GM21381 (cell line): ENCODE measurements at regions not wholly inside any gene's neighbourhood (a gene's known extent, or its start where the extent isn't known, plus 50 kb on each side); places are given as distances from the start of the nearest gene placed in this dataset.
"Not testable (repeated sequence)": the region's sequence is repeated elsewhere in the genome, so short reads cannot be mapped to it uniquely, and the experiment has no call there.

Experiments used
- ATAC-seq: cut with Tn5 transposase; IDR thresholded peaks from one replicate; pipeline ENCODE4 v1.9.1; 2021; ENCODE audit warnings: mild to moderate bottlenecking, moderate library complexity; ENCODE audit not compliant: unreplicated experiment

GRCh38 chr3:197373096-197373495 lies 74.7 kb upstream of the DLG1 start:
- no peak for ATAC-seq

- ATAC-seq: no peak
Measured at GRCh38 chr3:197372047-197372661, 73.7 kb upstream of the DLG1 start.

DNA sequence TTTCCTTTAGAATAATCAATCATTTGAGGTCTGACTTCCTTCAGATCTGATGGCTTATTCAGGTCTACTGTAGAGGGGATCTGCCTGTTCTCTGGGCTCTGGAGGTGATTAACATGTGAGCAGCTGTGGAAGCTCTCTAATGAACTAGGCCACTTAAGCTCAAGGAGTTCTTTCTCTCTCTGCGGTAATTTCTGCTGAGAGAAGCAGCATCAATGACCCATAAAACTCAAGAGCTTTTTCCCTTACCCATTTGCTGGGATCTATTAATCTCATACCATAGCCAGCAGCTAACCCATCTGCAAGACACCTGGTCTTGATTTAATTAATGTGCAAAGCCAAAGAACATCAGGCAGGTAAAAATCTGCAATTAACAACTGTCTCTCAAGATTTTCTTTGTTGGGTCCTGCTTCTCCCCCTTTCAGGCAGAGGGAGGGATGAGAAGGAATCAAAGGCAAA lies 73.2 kb upstream of the DLG1 start:
- ATAC-seq: no peak

- ATAC-seq: no peak
Measured at GRCh38 chr3:197369545-197369944, 71.1 kb upstream of the DLG1 start.

DNA sequence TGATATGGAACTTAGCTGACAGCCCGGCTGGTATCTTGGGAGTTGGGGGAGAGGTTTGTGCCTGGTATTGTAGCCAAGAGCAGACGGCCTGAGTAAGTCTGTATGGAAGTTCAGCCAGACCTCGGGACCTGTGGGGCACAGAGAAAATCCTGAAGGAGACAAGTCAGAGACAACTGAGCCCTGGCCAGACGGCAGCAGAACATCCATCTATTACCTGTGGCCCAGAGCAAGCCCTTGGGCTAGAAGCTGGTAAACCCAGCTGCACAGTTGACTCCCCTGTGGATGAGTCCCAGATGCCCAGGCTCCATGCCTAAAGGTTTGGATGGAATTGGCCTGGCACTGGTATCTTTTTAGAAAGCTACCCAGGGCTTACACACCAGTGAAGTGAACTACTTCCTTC lies 70.4 kb upstream of the DLG1 start:
- no peak for ATAC-seq

DNA sequence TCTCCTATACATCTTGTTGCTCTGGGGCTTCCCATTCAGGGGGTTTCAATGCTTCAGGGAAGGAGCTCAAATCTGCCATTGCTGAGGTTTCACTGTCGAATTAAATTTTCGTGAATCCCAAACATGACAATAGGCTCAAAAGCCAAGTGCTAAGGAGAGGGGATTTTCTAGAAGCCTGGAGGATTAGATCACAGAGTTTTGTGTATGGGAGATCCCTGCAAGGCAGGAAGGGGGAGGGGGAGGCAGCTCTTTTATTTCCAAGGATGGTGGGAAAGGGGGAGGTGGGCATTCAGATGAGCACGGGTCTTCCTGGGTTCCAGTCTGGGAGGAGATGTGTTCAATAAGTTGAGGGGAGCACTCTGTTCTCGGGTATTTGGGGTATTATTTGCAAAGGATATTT lies 69.9 kb upstream of the DLG1 start:
- no peak for ATAC-seq

- no peak for ATAC-seq
Measured at GRCh38 chr3:197367081-197367780, 68.8 kb upstream of the DLG1 start.

GRCh38 chr3:197366301-197367044 lies 68.1 kb upstream of the DLG1 start:
- ATAC-seq: no peak

GRCh38 chr3:197365586-197365985 lies 67.2 kb upstream of the DLG1 start:
- no peak for ATAC-seq

GRCh38 chr3:197364410-197365071 lies 66.1 kb upstream of the DLG1 start:
- no peak for ATAC-seq

DNA sequence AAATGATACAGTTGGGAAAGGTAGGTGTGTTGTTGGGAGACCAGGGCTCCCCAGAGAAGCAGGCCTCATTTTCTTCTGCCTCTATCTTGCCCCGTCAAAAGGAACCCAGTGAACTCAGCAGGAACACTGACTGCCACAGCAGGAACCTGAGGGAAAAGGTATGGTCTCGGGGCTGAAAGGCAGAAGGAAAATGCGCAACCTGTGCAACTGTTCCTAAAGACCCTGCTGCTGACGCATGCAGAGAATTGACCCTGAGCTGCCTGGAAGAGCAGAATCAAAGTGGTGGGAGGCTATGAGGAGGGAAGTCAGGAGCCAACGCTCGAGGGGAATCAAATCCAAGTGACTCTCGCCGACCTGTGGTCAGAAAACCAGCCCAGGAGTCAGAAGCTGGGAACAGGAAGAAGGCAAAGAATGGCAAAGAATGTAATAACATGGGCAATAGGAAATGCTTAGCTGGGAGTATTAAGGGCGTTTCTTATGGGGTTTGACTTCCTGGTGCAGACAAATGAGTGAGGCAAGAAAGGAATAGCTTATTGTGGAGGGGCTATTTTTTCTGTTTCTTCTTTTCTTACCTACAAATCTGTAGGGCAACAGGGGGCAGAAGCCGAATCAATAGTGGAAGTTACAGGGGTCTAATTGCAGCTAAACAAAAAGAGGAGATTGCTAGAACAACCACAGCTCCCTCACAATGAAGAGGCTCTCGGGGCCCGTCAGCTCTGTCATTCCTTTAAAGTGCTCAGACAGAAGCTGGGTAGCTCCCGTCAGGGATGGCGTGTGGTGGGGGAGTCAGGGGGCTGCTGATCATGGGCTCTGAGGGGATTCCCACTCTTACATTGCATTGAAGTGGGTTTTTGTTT lies 65.4 kb upstream of the DLG1 start:
- no peak for ATAC-seq

GRCh38 chr3:197362081-197362480 lies 63.7 kb upstream of the DLG1 start:
- no peak for ATAC-seq

GRCh38 chr3:197360095-197360494 lies 61.7 kb upstream of the DLG1 start:
- ATAC-seq: not testable (repeated sequence)

GRCh38 chr3:197359476-197359875 lies 61.1 kb upstream of the DLG1 start:
- ATAC-seq: not testable (repeated sequence)

DNA sequence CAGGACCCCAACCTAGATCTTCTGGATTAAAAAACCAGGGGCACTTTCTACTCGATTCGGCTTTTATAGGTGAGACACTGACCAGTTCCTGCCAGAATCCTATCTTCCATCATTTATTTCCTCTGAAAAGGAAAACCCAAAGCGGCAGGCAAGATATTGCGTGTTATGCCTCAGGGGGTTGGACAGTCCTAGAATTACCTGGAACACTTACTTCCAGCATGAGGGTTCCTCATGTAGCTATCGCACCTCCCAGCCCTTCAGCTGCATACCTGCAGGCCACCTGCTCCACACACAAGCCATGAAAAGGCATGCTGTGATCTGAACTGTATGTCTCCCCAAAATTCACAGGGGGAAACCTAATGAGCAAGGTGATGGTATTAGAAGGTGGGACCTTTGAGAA lies 58.3 kb upstream of the DLG1 start:
- no peak for ATAC-seq

GRCh38 chr3:197356275-197356674 lies 57.9 kb upstream of the DLG1 start:
- ATAC-seq: no peak

- no peak for ATAC-seq
Measured at GRCh38 chr3:197355713-197356112, 57.3 kb upstream of the DLG1 start.

- no peak for ATAC-seq
Measured at GRCh38 chr3:197354568-197355001, 56.2 kb upstream of the DLG1 start.

DNA sequence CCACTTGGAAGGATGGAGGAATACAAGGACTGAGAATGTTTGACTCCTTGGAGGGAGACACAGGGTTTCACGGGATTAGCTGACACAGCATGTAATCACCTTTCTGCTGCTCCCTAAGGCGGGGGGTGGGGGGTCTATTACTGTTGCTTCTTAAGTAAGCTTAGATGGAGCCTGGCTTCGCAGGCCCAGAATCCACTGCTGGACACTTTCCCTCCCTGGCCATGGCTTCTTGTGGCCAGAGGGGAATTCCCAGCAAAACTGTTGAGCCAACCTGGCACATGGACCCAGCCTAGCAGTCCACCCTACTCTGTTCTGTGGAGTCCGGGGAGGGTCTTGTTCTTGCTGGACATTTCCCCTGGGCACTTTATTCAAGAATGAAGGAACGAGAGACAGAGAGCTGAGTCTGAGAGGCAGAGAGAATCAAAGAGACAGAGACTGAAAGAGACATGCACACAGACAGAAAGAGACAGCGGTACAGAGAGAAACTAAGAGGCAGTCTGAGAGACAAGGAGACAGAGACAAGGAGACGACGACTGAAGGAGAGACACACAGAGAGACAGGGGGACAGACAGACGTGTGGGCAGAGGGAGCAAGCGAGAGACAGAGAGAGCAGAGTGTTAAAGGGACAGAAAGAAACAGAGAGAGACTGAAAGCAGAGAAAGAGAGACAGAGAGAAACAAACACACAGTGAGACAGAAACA lies 55.6 kb upstream of the DLG1 start:
- ATAC-seq: no peak
